ENCODE measurements at regions not wholly inside any gene's neighbourhood (a gene's known extent, or its start where the extent isn't known, plus 50 kb on each side); places are given as distances from the start of the nearest gene placed in this dataset.

- no peak for TF ChIP-seq CTCF (IDR thresholded peaks at IDR 0.05; ENCODE audit: insufficient read depth, low read length, poor library complexity, severe bottlenecking)
- DNase-seq (ENCODE audit: low read depth), result peak; percentile 89
- Histone ChIP-seq H3K4me3 (ENCODE audit: low read depth, low read length) (no peak overlapping the region), H3K27me3 (ENCODE audit: control insufficient read depth, insufficient read depth, low read length) (no peaks in the 10 kb centered on the region), H3K36me3 (ENCODE audit: control insufficient read depth, insufficient read depth, low read length) (no peaks in the 10 kb centered on the region)
Observed at GRCh38 chr17:13346081-13346533, 255.6 kb downstream of the HS3ST3A1 start.

- DNase-seq (ENCODE audit: low read depth), result no peak
- no peaks in the 10 kb centered on the region for H3K36me3 ChIP-seq (ENCODE audit: control insufficient read depth, insufficient read depth, low read length)
- H3K27me3 ChIP-seq (ENCODE audit: control insufficient read depth, insufficient read depth, low read length), result no peaks in the 10 kb centered on the region
- no peak overlapping the region for H3K4me3 ChIP-seq (ENCODE audit: low read depth, low read length)
- no peak for TF ChIP-seq CTCF (IDR thresholded peaks at IDR 0.05; ENCODE audit: insufficient read depth, low read length, poor library complexity, severe bottlenecking)
Observed at GRCh38 chr17:13338421-13338820, 263.3 kb downstream of the HS3ST3A1 start.

DNA sequence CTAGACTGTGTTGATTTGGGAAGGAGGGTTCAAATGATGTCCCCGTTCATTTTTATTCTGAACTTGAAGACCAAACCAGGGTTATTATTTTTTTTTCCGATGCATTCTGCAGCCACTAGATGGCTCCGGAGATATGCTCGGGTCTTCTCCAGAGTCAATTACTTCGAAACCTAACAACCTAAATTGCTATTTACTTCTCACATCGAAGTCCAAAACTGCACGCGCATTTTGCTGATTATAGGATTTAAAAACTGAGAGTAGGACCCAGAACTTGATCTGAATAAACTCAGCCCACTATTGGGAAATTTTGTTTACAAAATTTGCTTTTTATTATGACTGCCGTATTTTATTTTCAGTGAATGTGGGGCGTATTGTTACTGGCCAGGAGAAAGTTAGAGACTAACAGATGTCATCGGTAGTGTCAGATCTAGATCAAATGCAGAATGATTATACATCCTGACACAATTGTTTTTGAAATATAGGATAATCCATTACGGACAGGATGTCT lies 263.8 kb downstream of the HS3ST3A1 start:
- H3K27me3 ChIP-seq (ENCODE audit: control insufficient read depth, insufficient read depth, low read length), result no peaks in the 10 kb centered on the region
- H3K36me3 ChIP-seq (ENCODE audit: control insufficient read depth, insufficient read depth, low read length), result no peaks in the 10 kb centered on the region
- peak overlapping the region; percentile 33 for H3K4me3 ChIP-seq (ENCODE audit: low read depth, low read length)
- no peak for DNase-seq (ENCODE audit: low read depth)
- peak; percentile 87 for TF ChIP-seq CTCF (IDR thresholded peaks at IDR 0.05; ENCODE audit: insufficient read depth, low read length, poor library complexity, severe bottlenecking)

DNA sequence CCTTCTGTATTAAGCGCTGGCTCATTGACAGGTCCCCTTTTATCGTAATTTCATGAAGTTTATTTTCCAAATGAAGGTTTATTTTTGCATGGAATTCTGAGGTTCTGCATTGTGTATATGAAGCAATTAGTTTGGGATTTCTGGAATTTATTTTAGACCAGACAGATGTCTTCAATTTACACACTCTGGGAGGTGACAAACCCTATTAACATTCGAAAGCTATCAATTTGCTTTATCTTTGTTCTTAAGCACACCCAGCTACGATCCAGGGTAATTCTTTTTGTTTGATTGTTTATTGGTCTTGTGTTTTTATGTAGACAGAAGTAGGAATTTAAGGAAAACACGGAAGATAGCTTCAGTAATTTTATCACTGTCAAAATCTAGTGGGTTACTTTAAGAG lies 264.6 kb downstream of the HS3ST3A1 start:
- no peaks in the 10 kb centered on the region for H3K27me3 ChIP-seq (ENCODE audit: control insufficient read depth, insufficient read depth, low read length)
- no peak for TF ChIP-seq CTCF (IDR thresholded peaks at IDR 0.05; ENCODE audit: insufficient read depth, low read length, poor library complexity, severe bottlenecking)
- DNase-seq (ENCODE audit: low read depth), result no peak
- H3K4me3 ChIP-seq (ENCODE audit: low read depth, low read length), result no peak overlapping the region
- no peaks in the 10 kb centered on the region for H3K36me3 ChIP-seq (ENCODE audit: control insufficient read depth, insufficient read depth, low read length)

GRCh38 chr17:13334374-13334773 lies 267.4 kb downstream of the HS3ST3A1 start:
- no peak for TF ChIP-seq CTCF (IDR thresholded peaks at IDR 0.05; ENCODE audit: insufficient read depth, low read length, poor library complexity, severe bottlenecking)
- Histone ChIP-seq H3K4me3 (ENCODE audit: low read depth, low read length) (no peak overlapping the region), H3K27me3 (ENCODE audit: control insufficient read depth, insufficient read depth, low read length) (no peaks in the 10 kb centered on the region), H3K36me3 (ENCODE audit: control insufficient read depth, insufficient read depth, low read length) (no peaks in the 10 kb centered on the region)
- no peak for DNase-seq (ENCODE audit: low read depth)

- TF ChIP-seq CTCF (IDR thresholded peaks at IDR 0.05; ENCODE audit: insufficient read depth, low read length, poor library complexity, severe bottlenecking), result no peak
- no peak for DNase-seq (ENCODE audit: low read depth)
- no peaks in the 10 kb centered on the region for H3K36me3 ChIP-seq (ENCODE audit: control insufficient read depth, insufficient read depth, low read length)
- no peak overlapping the region for H3K4me3 ChIP-seq (ENCODE audit: low read depth, low read length)
- no peaks in the 10 kb centered on the region for H3K27me3 ChIP-seq (ENCODE audit: control insufficient read depth, insufficient read depth, low read length)
Observed at GRCh38 chr17:13333661-13334060, 268.1 kb downstream of the HS3ST3A1 start.

All from kidney epithelial cell (primary cell).